OCI-LY7 (cell line): ENCODE measurements at regions not wholly inside any gene's neighbourhood (a gene's known extent, or its start where the extent isn't known, plus 50 kb on each side); places are given as distances from the start of the nearest gene placed in this dataset.

Experiments used
- BruUV-seq: library from RNA; stranded (reverse); fragments of 400-500 nt; replicated peaks from 2 replicates; lab custom pipeline; 2021; lab: Mats Ljungman, UMichigan
- CTCF ChIA-PET: fragments of 300-600 bp; sonication (Branson Sonifier 250); formaldehyde crosslinking; loops from one replicate; lab custom pipeline; 2022; ENCODE audit warnings: antibody characterized with exemption; ENCODE audit not compliant: unreplicated experiment; lab: Charles Lee
- POLR2A ChIA-PET: fragments of 300-600 bp; sonication (Branson Sonifier 250); formaldehyde crosslinking; loops from one replicate; lab custom pipeline; 2022; ENCODE audit warnings: antibody characterized with exemption; lab: Charles Lee
- DNase-seq: peaks from one replicate; pipeline ENCODE4 v3.0.0-alpha.2; 2015; ENCODE audit warnings: low spot score
- H2AFZ ChIP-seq: fragments of 200-600 bp; sonication (generic), shearing (Covaris generic); 2 replicates; pipeline ENCODE4 v1.6.1; 2014; ENCODE audit warnings: mild to moderate bottlenecking, antibody characterized with exemption, low read length, moderate library complexity
- H3K27ac ChIP-seq: fragments of 200-600 bp; sonication (generic); 2 replicates; pipeline ENCODE4 v1.5.1; 2014; ENCODE audit warnings: mixed run types, low read depth, mild to moderate bottlenecking, moderate library complexity, low read length, inconsistent platforms; ENCODE audit not compliant: poor library complexity, severe bottlenecking
- H3K36me3 ChIP-seq: fragments of 200-600 bp; sonication (generic); 2 replicates; pipeline ENCODE4 v1.6.1; 2014; ENCODE audit warnings: mild to moderate bottlenecking, antibody characterized with exemption, low read length, moderate library complexity, mixed read lengths; ENCODE audit not compliant: insufficient read depth
- H3K4me1 ChIP-seq: fragments of 200-600 bp; sonication (generic); 2 replicates; pipeline ENCODE4 v1.5.1; 2014; ENCODE audit warnings: mild to moderate bottlenecking, low read length; ENCODE audit not compliant: insufficient read depth, poor library complexity, severe bottlenecking
- H3K4me2 ChIP-seq: fragments of 200-600 bp; sonication (generic); 2 replicates; pipeline ENCODE4 v1.6.1; 2014; ENCODE audit warnings: mild to moderate bottlenecking, low read length
- H3K4me3 ChIP-seq: fragments of 200-600 bp; sonication (generic); 2 replicates; pipeline ENCODE4 v1.5.1; 2014; ENCODE audit warnings: mild to moderate bottlenecking, low read depth, low read length; ENCODE audit not compliant: poor library complexity, severe bottlenecking
- H3K79me2 ChIP-seq: fragments of 200-600 bp; sonication (generic); 2 replicates; pipeline ENCODE4 v1.6.1; 2016; ENCODE audit warnings: low read depth, mild to moderate bottlenecking, low read length, moderate library complexity, mixed read lengths; ENCODE audit not compliant: insufficient read depth
- H3K9me2 ChIP-seq: fragments of 200-600 bp; sonication (generic); 2 replicates; pipeline ENCODE4 v1.6.1; 2016; ENCODE audit warnings: mild to moderate bottlenecking, low read length, mixed read lengths; ENCODE audit not compliant: insufficient read depth
- H3K9me3 ChIP-seq: fragments of 200-600 bp; sonication (generic); 2 replicates; pipeline ENCODE4 v1.6.1; 2014; ENCODE audit warnings: mild to moderate bottlenecking, mixed run types, low read length, mixed read lengths
- H4K20me1 ChIP-seq: fragments of 200-600 bp; sonication (generic); 2 replicates; pipeline ENCODE4 v1.6.1; 2014; ENCODE audit warnings: mild to moderate bottlenecking, antibody characterized with exemption, low read length, moderate library complexity, mixed read lengths; ENCODE audit not compliant: insufficient read depth
- CTCF ChIP-seq: fragments of 200-600 bp; sonication (generic); conservative IDR thresholded peaks from 2 replicates; pipeline ENCODE4 v1.5.1; 2014; ENCODE audit warnings: mild to moderate bottlenecking, antibody characterized with exemption, low read length, moderate library complexity, mixed read lengths
- EZH2phosphoT487 ChIP-seq: fragments of 200-600 bp; sonication (generic); IDR thresholded peaks from 2 replicates; pipeline ENCODE4 v1.6.1; 2018; ENCODE audit warnings: low read depth, borderline replicate concordance, mild to moderate bottlenecking, mixed run types, antibody characterized with exemption, low read length, moderate library complexity, mixed read lengths
- intact Hi-C: fragments of 100-400 bp; cut with micrococcal nuclease; formaldehyde crosslinking; loops from one replicate; pipeline ENCODE4 v1.10.0; 2022; ENCODE audit not compliant: unreplicated experiment

GRCh38 chr1:42038261-42038660, 114.9 kb upstream of the GUCA2B start:
- POLR2A ChIA-PET, result no interaction called here
- CTCF ChIA-PET, result no interaction called here
- H3K27ac ChIP-seq, result no peak overlapping the region

GRCh38 chr1:42037586-42037985, 115.6 kb upstream of the GUCA2B start:
- no TSS peak for BruUV-seq
- ChIA-PET CTCF (no interaction called here), POLR2A (no interaction called here)
- Histone ChIP-seq H4K20me1 (no peaks in the 10 kb centered on the region), H3K4me1 (peaks cover 14% of the 10 kb centered on the region), H3K36me3 (no peaks in the 10 kb centered on the region), H2AFZ (no peak overlapping the region), H3K79me2 (no peaks in the 10 kb centered on the region), H3K9me2 (no peaks in the 10 kb centered on the region), H3K27ac (no peak overlapping the region), H3K4me3 (no peak overlapping the region), H3K9me3 (no peaks in the 10 kb centered on the region), H3K4me2 (no peak overlapping the region)
- intact Hi-C loops, result loop anchor here (5.0 kb wide), 2 partner anchors 465 to 1060 kb away; partner anchors contain the start of gene CTPS1
- TF ChIP-seq EZH2phosphoT487 (no peak), CTCF (no peak)
- no peak for DNase-seq

More at GRCh38 chr1:42038261-42038660, 114.9 kb upstream of the GUCA2B start:
- BruUV-seq, result no TSS peak
- Histone ChIP-seq H4K20me1 (no peaks in the 10 kb centered on the region), H3K4me3 (no peak overlapping the region), H3K36me3 (no peaks in the 10 kb centered on the region), H3K4me1 (peaks cover 14% of the 10 kb centered on the region), H3K9me2 (no peaks in the 10 kb centered on the region), H3K9me3 (no peaks in the 10 kb centered on the region), H3K4me2 (no peak overlapping the region), H3K79me2 (no peaks in the 10 kb centered on the region), H2AFZ (no peak overlapping the region)
- TF ChIP-seq EZH2phosphoT487, result no peak
- no peak for TF ChIP-seq CTCF
- intact Hi-C loops, result loop anchor here (5.0 kb wide), 2 partner anchors 466 to 1061 kb away; partner anchors contain the start of gene CTPS1
- DNase-seq, result no peak

- intact Hi-C loops, result loop anchor here (5.0 kb wide), 2 partner anchors 465 to 1060 kb away; partner anchors contain the start of gene CTPS1
- Histone ChIP-seq H3K9me2 (no peaks in the 10 kb centered on the region), H3K9me3 (no peaks in the 10 kb centered on the region), H2AFZ (no peak overlapping the region), H4K20me1 (no peaks in the 10 kb centered on the region), H3K79me2 (no peaks in the 10 kb centered on the region), H3K4me3 (no peak overlapping the region), H3K36me3 (no peaks in the 10 kb centered on the region), H3K27ac (no peak overlapping the region), H3K4me2 (no peak overlapping the region), H3K4me1 (peaks cover 14% of the 10 kb centered on the region)
- no TSS peak for BruUV-seq
- ChIA-PET CTCF (no interaction called here), POLR2A (no interaction called here)
- DNase-seq, result no peak
- TF ChIP-seq EZH2phosphoT487 (no peak), CTCF (no peak)
These were observed 116.0 kb upstream of the GUCA2B start for GRCh38 chr1:42037161-42037560.
